UCSD-AML1 (cell line): ENCODE measurements at regions not wholly inside any gene's neighbourhood (a gene's known extent, or its start where the extent isn't known, plus 50 kb on each side); places are given as distances from the start of the nearest gene placed in this dataset.
"Not testable (repeated sequence)": the region's sequence is repeated elsewhere in the genome, so short reads cannot be mapped to it uniquely, and the experiment has no call there.

ENCODE experiments used
- DNase-seq: peaks from one replicate; lab custom pipeline; 2025; ENCODE audit not compliant: unreplicated experiment; lab: John Stamatoyannopoulos, UW

GRCh38 chr20:4476903-4477500 lies 209.3 kb upstream of the PRNP start:
- no peak for DNase-seq

GRCh38 chr20:4472906-4473305 lies 213.3 kb upstream of the PRNP start:
- no peak for DNase-seq

DNA sequence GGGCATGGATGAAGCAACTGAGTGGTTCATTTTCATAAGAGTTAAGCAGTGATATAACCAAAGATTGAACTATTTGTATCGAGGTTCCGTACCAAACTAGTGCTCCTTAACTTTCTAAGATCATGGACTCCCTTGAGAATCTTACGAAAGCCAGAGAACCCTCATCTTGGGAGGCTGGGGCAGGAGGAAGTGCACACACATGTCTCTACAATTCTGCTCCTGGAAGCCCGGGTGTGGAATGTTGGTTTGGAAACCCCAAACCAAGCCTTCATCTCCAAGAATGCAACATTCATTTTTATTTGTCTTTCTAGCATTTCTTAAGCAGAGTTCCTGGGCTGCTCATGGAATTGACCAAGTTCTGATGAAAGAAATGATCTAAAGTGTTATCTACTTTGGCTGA lies 215.0 kb upstream of the PRNP start:
- no peak for DNase-seq

GRCh38 chr20:4470375-4470774 lies 215.9 kb upstream of the PRNP start:
- DNase-seq = no peak

GRCh38 chr20:4469910-4470309 lies 216.3 kb upstream of the PRNP start:
- DNase-seq = no peak

- DNase-seq = no peak
These were observed 218.1 kb upstream of the PRNP start for GRCh38 chr20:4468114-4468513.

GRCh38 chr20:4465855-4466545 lies 216.9 kb upstream of the ADRA1D start:
- no peak for DNase-seq

GRCh38 chr20:4465212-4465611 lies 216.1 kb upstream of the ADRA1D start:
- DNase-seq = no peak

DNA sequence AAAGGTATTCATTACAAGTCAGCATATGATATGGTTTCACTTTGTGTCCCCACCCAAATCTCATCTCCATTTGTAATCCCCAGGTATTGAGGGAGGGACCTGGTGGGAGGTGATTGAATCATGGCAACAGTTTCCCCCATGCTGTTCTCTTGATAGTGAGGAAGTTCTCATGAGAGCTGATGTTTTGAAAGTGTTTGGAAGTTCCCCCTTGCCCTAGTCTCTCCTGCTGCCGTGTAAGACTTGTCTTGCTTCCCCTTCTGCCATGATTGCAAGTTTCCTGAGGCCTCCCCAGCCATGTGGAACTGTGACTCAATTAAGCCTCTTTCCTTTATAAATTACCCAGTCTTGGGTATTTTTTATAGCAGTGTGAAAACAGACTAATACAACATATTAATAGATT lies 213.7 kb upstream of the ADRA1D start:
- not testable (repeated sequence) for DNase-seq

- DNase-seq = no peak
These were observed 210.0 kb upstream of the ADRA1D start for GRCh38 chr20:4459081-4459480.

- DNase-seq = no peak
These were observed 208.8 kb upstream of the ADRA1D start for GRCh38 chr20:4457566-4458543.

DNA sequence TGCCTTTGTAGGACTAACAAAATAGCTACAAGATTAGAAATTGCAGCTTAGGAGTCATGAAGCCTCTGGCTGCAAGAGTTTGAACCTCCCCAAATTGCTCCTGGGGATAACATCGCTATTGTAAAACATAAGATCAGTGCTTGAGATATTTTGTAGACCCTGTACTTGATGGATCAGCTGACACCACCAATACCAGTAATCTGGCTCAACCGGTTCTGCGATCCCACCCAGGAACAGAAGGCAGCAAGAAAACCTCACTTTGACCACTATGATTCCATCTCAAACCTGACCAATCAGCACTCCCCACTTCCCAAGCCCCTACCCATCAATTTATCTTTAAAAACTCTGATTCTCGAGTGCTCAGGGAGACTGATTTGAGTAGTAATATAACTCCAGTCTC lies 206.9 kb upstream of the ADRA1D start:
- no peak for DNase-seq

DNA sequence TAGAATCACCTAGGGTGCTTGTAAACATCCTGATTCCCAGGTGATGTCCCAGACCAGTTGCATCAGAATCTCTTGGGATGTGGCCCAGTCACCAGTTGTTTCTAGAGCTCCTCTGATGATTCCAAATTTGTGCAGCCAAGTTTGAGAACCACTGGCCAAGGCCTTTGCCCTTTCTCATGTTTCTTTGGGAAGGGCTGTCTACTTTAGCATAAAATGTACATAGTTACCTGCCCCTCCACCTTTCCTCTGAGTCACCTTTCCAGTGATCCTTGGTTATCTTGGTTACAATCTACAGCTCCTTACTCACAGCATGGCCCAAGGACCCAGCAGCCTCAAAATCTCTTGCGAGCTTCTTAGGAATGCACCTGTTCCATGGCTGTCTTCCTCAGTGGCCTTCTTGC lies 206.2 kb upstream of the ADRA1D start:
- DNase-seq = no peak

- DNase-seq = no peak
These were observed 205.0 kb upstream of the ADRA1D start for GRCh38 chr20:4454111-4454510.

- DNase-seq = no peak
These were observed 204.3 kb upstream of the ADRA1D start for GRCh38 chr20:4453359-4453758.

- no peak for DNase-seq
These were observed 202.5 kb upstream of the ADRA1D start for GRCh38 chr20:4451487-4452081.

DNA sequence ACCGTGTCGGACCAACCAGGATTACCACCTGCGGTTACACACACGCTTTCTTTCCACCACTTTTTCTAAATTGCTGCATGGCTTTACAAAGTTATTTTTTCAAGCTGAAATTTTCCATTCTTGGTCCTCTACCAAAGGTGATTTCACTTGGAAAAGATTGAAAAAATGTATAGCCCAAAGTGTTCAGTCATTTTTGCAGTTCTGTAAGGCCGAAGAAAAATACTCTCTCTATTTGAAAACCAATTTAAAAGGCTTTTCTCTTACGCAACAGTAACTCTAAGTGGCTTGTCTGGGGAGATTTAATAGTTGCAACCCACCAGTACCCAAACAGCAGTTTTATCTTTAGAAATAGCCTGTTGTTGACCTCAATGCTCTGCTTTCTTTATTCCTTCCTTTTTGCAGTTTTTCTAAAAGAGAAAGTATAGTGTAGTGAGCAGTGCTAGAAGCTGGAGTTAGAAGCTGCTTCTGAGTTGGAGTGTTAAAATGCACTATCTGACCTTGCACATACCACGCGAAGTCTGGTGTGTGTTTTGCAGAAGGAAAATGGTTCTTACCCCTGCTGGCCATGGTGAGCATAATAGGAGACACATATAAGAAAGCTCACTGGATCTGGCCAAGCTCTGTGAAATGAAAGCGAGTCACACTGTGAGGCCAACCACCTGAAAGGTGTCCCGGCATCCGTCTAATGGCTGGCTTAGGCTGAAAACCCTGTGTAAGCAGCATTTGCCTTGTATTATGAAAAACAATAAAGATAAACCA lies 201.0 kb upstream of the ADRA1D start:
- DNase-seq = no peak

DNA sequence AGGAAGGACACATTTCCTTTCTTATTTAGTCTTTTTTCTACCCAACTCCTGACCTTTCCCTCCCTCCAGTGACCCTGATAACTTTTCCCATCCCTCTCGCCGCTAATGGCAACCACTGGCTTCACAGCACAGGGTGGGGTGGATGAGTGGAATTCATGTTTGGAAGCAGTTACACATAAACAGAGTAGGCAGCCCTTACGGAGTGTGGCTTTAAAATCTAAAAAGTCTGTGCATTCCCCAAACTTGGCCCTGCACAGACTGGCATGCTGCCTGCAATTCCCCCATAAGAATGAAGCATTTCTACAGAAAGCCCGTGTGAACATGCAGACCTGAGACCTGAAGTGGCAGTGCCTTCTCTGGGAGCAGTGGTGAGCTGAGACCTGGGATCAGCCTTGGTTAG lies 196.7 kb upstream of the ADRA1D start:
- no peak for DNase-seq

DNA sequence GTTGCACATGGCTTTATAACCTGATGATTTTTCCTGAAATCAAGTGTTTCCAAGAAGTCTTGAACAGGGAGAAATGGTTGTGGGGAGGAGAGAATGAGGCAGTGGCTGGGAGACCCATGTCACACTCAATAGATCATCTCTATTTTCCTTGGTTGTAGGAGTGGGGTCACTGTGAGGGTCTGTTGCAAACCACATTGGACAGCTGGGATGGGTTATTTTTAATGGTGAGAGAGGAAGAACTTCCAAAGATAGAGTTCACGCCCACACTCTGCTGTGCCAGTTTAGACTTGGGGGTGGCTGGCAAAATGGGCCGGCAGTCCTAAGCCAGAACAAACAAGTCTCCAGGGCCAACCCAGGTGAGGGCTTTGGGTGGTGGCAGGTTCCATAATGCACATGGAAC lies 196.2 kb upstream of the ADRA1D start:
- DNase-seq = no peak

DNA sequence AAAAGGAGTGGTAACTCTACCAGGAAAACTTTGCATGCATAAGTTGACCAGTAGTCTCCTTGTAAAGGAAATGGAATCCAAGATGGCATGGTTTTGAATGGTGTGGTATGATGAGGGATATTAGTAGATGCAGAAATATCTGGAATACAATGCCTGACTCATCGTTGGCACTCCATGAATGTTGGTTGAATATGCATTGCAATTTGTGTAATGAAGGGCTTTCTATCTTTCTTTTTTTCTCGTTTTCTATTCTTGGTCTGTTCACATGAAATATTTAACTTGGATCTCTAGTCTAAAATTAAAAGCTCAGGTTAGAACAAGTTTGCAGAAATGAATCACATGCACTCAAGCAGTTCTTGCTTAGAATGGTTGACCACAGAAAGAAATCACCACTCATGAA lies 195.3 kb upstream of the ADRA1D start:
- no peak for DNase-seq

DNA sequence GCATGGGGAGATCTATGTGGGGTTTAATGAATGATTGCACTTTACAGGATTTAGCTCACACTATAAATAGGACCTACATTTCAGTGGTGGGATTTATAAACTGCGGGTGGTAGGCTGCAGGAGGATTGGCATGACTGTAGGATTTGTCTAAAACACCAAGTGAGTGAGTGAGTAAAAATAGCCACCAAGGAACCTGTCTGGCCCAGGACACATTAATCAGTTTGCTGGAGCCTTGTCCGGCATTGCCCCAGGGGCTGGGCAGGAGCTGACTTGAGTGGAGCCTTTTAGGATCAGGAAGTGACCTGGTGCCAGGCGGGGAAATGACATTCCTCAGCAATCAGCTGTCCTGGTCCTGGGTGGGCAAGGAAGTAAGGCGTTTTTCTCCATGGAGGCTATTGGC lies 193.9 kb upstream of the ADRA1D start:
- DNase-seq = no peak
